ENCODE measurements at regions not wholly inside any gene's neighbourhood (a gene's known extent, or its start where the extent isn't known, plus 50 kb on each side); places are given as distances from the start of the nearest gene placed in this dataset.

- no peak for DNase-seq
These were observed 98.3 kb downstream of the HMX1 start for GRCh38 chr4:8773124-8773931.

- no peak for DNase-seq
These were observed 99.0 kb downstream of the HMX1 start for GRCh38 chr4:8772499-8773123.

GRCh38 chr4:8771666-8772065 is 100.0 kb downstream of the HMX1 start:
- DNase-seq: no peak

- DNase-seq: no peak
These were observed 100.4 kb downstream of the HMX1 start for GRCh38 chr4:8771258-8771590.

GRCh38 chr4:8770518-8771257 is 101.0 kb downstream of the HMX1 start:
- no peak for DNase-seq

GRCh38 chr4:8769645-8770517 is 101.8 kb downstream of the HMX1 start:
- DNase-seq: no peak

- DNase-seq: no peak
These were observed 103.2 kb downstream of the HMX1 start for GRCh38 chr4:8768357-8768999.

- DNase-seq: no peak
These were observed 105.0 kb downstream of the HMX1 start for GRCh38 chr4:8766610-8767009.

- DNase-seq: no peak
These were observed 105.7 kb downstream of the HMX1 start for GRCh38 chr4:8765631-8766590.

- DNase-seq: no peak
These were observed 106.6 kb downstream of the HMX1 start for GRCh38 chr4:8765084-8765483.

GRCh38 chr4:8763966-8764901 is 107.4 kb downstream of the HMX1 start:
- no peak for DNase-seq

- no peak for DNase-seq
These were observed 108.5 kb downstream of the HMX1 start for GRCh38 chr4:8762951-8763735.

GRCh38 chr4:8762356-8762755 is 109.3 kb downstream of the HMX1 start:
- DNase-seq: no peak

- no peak for DNase-seq
These were observed 109.8 kb downstream of the HMX1 start for GRCh38 chr4:8761824-8762205.

GRCh38 chr4:8761167-8761823 is 110.3 kb downstream of the HMX1 start:
- DNase-seq: no peak

GRCh38 chr4:8760561-8760960 is 111.1 kb downstream of the HMX1 start:
- no peak for DNase-seq

GRCh38 chr4:8759987-8760386 is 111.7 kb downstream of the HMX1 start:
- DNase-seq: no peak

GRCh38 chr4:8756816-8757215 is 114.8 kb downstream of the HMX1 start:
- no peak for DNase-seq
